Endothelial cell of umbilical vein (primary cell): ENCODE measurements at regions not wholly inside any gene's neighbourhood (a gene's known extent, or its start where the extent isn't known, plus 50 kb on each side); places are given as distances from the start of the nearest gene placed in this dataset.

Source experiments
- BruUV-seq: library from RNA; stranded (reverse); fragments of 400-500 nt; replicated peaks from 2 replicates; lab custom pipeline; 2021; lab: Mats Ljungman, UMichigan
- CTCF ChIA-PET: fragments of 300-600, 350-600 bp; sonication (Branson Sonifier 250); formaldehyde crosslinking; loops from one replicate; lab custom pipeline; 2021; ENCODE audit warnings: antibody characterized with exemption, inconsistent platforms; lab: Charles Lee
- POLR2A ChIA-PET: fragments of 300-600, 350-600 bp; sonication (Branson Sonifier 250); formaldehyde crosslinking; loops from one replicate; lab custom pipeline; 2021; ENCODE audit warnings: antibody characterized with exemption, inconsistent platforms; lab: Charles Lee
- DNase-seq: peaks from one replicate; pipeline ENCODE4 v3.0.0-alpha.2; 2011; ENCODE audit warnings: low read depth, low spot score
- FAIRE-seq: peaks from 2 replicates; lab custom pipeline; 2011; peaks lifted over from hg19 to GRCh38; lab: Jason Lieb, UNC
- H2AFZ ChIP-seq: 2 replicates; pipeline ENCODE4 v1.6.0; 2012; ENCODE audit warnings: low read depth, low read length, control low read depth, inconsistent platforms
- H3K27ac ChIP-seq: 2 replicates; pipeline ENCODE4 v1.5.1; 2011; ENCODE audit warnings: low read depth, mild to moderate bottlenecking, control low read depth, low read length, moderate library complexity; ENCODE audit not compliant: insufficient read depth
- H3K27me3 ChIP-seq, 2 experiments: 2 replicates each; pipeline versions ENCODE4 v1.6.0 to v1.6.1; 2011; ENCODE audit warnings: low read length in 2 of 2, mixed read lengths in 1 of 2; ENCODE audit not compliant: control insufficient read depth in 2 of 2, insufficient read depth in 2 of 2
- H3K36me3 ChIP-seq, 2 experiments: 2 replicates in 1 of 2; 3 replicates in 1 of 2; pipeline ENCODE4 v1.5.1; 2011; ENCODE audit warnings: low read length in 2 of 2, mild to moderate bottlenecking in 1 of 2, moderate library complexity in 1 of 2; ENCODE audit not compliant: control insufficient read depth in 2 of 2, insufficient read depth in 2 of 2; ENCODE audit errors: extremely low read depth in 1 of 2
- H3K4me1 ChIP-seq: 3 replicates; pipeline ENCODE4 v1.5.1; 2011; ENCODE audit warnings: mild to moderate bottlenecking, low read length; ENCODE audit not compliant: control insufficient read depth, insufficient read depth; ENCODE audit errors: extremely low read depth
- H3K4me2 ChIP-seq: 2 replicates; pipeline ENCODE4 v1.6.1; 2011; ENCODE audit warnings: low read length, control low read depth, mixed read lengths; ENCODE audit not compliant: insufficient read depth
- H3K4me3 ChIP-seq, 3 experiments: fragments of 200-600 bp in 1 of 3; sonication (generic), shearing (Covaris generic) in 1 of 3; replicated peaks in 1 of 3; 2 replicates each; pipeline ENCODE4 v1.5.1; 2011 to 2016; ENCODE audit warnings: control low read depth in 3 of 3, low read length in 3 of 3, mild to moderate bottlenecking in 2 of 3, inconsistent platforms in 1 of 3, low read depth in 1 of 3, moderate library complexity in 1 of 3; ENCODE audit not compliant: insufficient read depth in 1 of 3
- H3K79me2 ChIP-seq: 2 replicates; pipeline ENCODE4 v1.6.0; 2012; ENCODE audit warnings: low read length, inconsistent platforms; ENCODE audit not compliant: control insufficient read depth, insufficient read depth
- H3K9ac ChIP-seq: replicated peaks from 2 replicates; pipeline ENCODE3; 2011; ENCODE audit warnings: low read length, control low read depth; ENCODE audit not compliant: insufficient read depth; ENCODE audit errors: extremely low read depth
- H3K9me1 ChIP-seq: replicated peaks from 3 replicates; pipeline ENCODE4 v1.6.0; 2011; ENCODE audit warnings: mild to moderate bottlenecking, low read length; ENCODE audit not compliant: control insufficient read depth, insufficient read depth; ENCODE audit errors: extremely low read depth
- H3K9me3 ChIP-seq: replicated peaks from 2 replicates; pipeline ENCODE4 v1.5.1; 2012; ENCODE audit warnings: low read length, inconsistent platforms; ENCODE audit not compliant: control insufficient read depth, insufficient read depth
- H4K20me1 ChIP-seq: replicated peaks from 2 replicates; pipeline ENCODE3; 2011; ENCODE audit warnings: mild to moderate bottlenecking, low read length; ENCODE audit not compliant: control insufficient read depth, insufficient read depth; ENCODE audit errors: extremely low read depth
- CTCF ChIP-seq, 2 donors: IDR thresholded peaks; 1 replicate in 1 of 2; 2 replicates in 1 of 2; pipeline ENCODE4 v1.5.1; 2011; ENCODE audit warnings: low read length in 2 of 2, mild to moderate bottlenecking in 2 of 2, moderate library complexity in 2 of 2, control low read depth in 1 of 2, inconsistent platforms in 1 of 2, low read depth in 1 of 2; ENCODE audit not compliant: insufficient read depth in 1 of 2; ENCODE audit errors: extremely low read depth in 1 of 2
- EZH2 ChIP-seq: IDR thresholded peaks from 2 replicates; pipeline ENCODE4 v1.6.1; 2012; ENCODE audit warnings: borderline replicate concordance, low read depth, mild to moderate bottlenecking, moderate library complexity, low read length, inconsistent platforms; ENCODE audit not compliant: severe bottlenecking
- FOS ChIP-seq: IDR thresholded peaks from 2 replicates; pipeline ENCODE4 v1.6.1; 2011; ENCODE audit warnings: mild to moderate bottlenecking, low read length, moderate library complexity, borderline replicate concordance; ENCODE audit not compliant: insufficient read depth
- GATA2 ChIP-seq: IDR thresholded peaks from 2 replicates; pipeline ENCODE4 v1.7.0; 2011; ENCODE audit warnings: low read depth, mild to moderate bottlenecking, moderate library complexity, mixed read lengths, low read length; ENCODE audit not compliant: insufficient read length, insufficient read depth
- JUN ChIP-seq: IDR thresholded peaks from 2 replicates; pipeline ENCODE4 v1.6.1; 2011; ENCODE audit warnings: borderline replicate concordance, low read depth; ENCODE audit not compliant: insufficient read length, insufficient read depth
- MAX ChIP-seq: IDR thresholded peaks from 2 replicates; pipeline ENCODE4 v1.6.1; 2011; ENCODE audit not compliant: insufficient read depth, insufficient read length
- MYC ChIP-seq: IDR thresholded peaks from one replicate; pipeline ENCODE4 v1.6.1; 2011; ENCODE audit warnings: mild to moderate bottlenecking, low read depth, low read length
- POLR2A ChIP-seq: IDR thresholded peaks from 2 replicates; pipeline ENCODE4 v1.6.1; 2012; ENCODE audit warnings: low read depth, mild to moderate bottlenecking, control low read depth, low read length
- POLR2AphosphoS5 ChIP-seq: IDR thresholded peaks from 2 replicates; pipeline ENCODE4 v1.6.1; 2012; ENCODE audit warnings: low read depth, mild to moderate bottlenecking, control low read depth, low read length, moderate library complexity; ENCODE audit not compliant: insufficient read depth
- dilution Hi-C: fragments of 300-500 bp; cut with MboI; formaldehyde crosslinking; loops from one replicate; pipeline ENCODE4 v1.15.0; 2019; ENCODE audit warnings: low sequenced_read_pairs; ENCODE audit not compliant: extremely low pct_ligation_motif_present
- intact Hi-C: fragments of 100-400 bp; cut with micrococcal nuclease; formaldehyde crosslinking; loops from one replicate; pipeline ENCODE4 v1.10.0; 2022

GRCh38 chr9:82535432-82535998 lies 527.4 kb downstream of the RASEF start:
- Histone ChIP-seq H3K27ac (no peak overlapping the region), H2AFZ (no peak overlapping the region), H3K79me2 (no peaks in the 10 kb centered on the region), H3K9me1 (no peaks in the 10 kb centered on the region), H3K36me3 (no peaks in the 10 kb centered on the region), H3K4me3 (no peak overlapping the region), H3K4me2 (no peak overlapping the region), H3K4me1 (no peaks in the 10 kb centered on the region), H3K27me3 (no peaks in the 10 kb centered on the region), H3K9ac (no peak overlapping the region), H3K9me3 (no peaks in the 10 kb centered on the region), H4K20me1 (no peaks in the 10 kb centered on the region)
- dilution Hi-C loops (no loop called here), intact Hi-C loops (no loop called here)
- TF ChIP-seq EZH2 (no peak), FOS (no peak), POLR2AphosphoS5 (no peak), CTCF (IDR thresholded peaks at IDR 0.05; ENCODE audit: extremely low read depth in 1 of 2, insufficient read depth in 1 of 2, low read depth in 1 of 2, low read length in 2 of 2) (no peak), MAX (no peak), GATA2 (no peak), POLR2A (no peak), MYC (no peak), JUN (no peak)
- FAIRE-seq: no peak
- ChIA-PET CTCF (no interaction called here), POLR2A (no interaction called here)
- DNase-seq: no peak
- no TSS peak for BruUV-seq
